Loucy (cell line): ENCODE measurements at regions not wholly inside any gene's neighbourhood (a gene's known extent, or its start where the extent isn't known, plus 50 kb on each side); places are given as distances from the start of the nearest gene placed in this dataset.

Source experiments
- EZH2phosphoT487 ChIP-seq: fragments of 200-600 bp; IDR thresholded peaks from 2 replicates; pipeline ENCODE4 v1.6.1; 2018; ENCODE audit warnings: antibody characterized with exemption, mild to moderate bottlenecking, moderate library complexity, borderline replicate concordance
- TF ChIP-seq, protein P1 (sequence below): fragments of 200-600 bp; sonication (generic); conservative IDR thresholded peaks from 2 replicates; pipeline ENCODE4 v1.5.1; 2014; ENCODE audit warnings: mild to moderate bottlenecking, antibody characterized with exemption, low read length

- TF ChIP-seq, protein P1, sequence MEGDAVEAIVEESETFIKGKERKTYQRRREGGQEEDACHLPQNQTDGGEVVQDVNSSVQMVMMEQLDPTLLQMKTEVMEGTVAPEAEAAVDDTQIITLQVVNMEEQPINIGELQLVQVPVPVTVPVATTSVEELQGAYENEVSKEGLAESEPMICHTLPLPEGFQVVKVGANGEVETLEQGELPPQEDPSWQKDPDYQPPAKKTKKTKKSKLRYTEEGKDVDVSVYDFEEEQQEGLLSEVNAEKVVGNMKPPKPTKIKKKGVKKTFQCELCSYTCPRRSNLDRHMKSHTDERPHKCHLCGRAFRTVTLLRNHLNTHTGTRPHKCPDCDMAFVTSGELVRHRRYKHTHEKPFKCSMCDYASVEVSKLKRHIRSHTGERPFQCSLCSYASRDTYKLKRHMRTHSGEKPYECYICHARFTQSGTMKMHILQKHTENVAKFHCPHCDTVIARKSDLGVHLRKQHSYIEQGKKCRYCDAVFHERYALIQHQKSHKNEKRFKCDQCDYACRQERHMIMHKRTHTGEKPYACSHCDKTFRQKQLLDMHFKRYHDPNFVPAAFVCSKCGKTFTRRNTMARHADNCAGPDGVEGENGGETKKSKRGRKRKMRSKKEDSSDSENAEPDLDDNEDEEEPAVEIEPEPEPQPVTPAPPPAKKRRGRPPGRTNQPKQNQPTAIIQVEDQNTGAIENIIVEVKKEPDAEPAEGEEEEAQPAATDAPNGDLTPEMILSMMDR, result no peak
- no peak for TF ChIP-seq EZH2phosphoT487
These were observed 364.7 kb upstream of the POM121L12 start for GRCh38 chr7:52670608-52671225.
